HCT116 (cell line): ENCODE measurements at regions not wholly inside any gene's neighbourhood (a gene's known extent, or its start where the extent isn't known, plus 50 kb on each side); places are given as distances from the start of the nearest gene placed in this dataset.

ENCODE experiments used
- ATAC-seq: fragments of 200-7000 bp; cut with Tn5 transposase; 2 replicates; pipeline ENCODE4 v1.9.1; 2020; ENCODE audit warnings: mild to moderate bottlenecking, moderate library complexity
- BruUV-seq: library from RNA; stranded (reverse); fragments of 400-500 nt; replicated peaks from 2 replicates; lab custom pipeline; 2021; lab: Mats Ljungman, UMichigan
- CTCF ChIA-PET: fragments of 300-600 bp; sonication (Branson Sonifier 250); formaldehyde crosslinking; loops from one replicate; lab custom pipeline; 2021; ENCODE audit warnings: antibody characterized with exemption; lab: Charles Lee
- POLR2A ChIA-PET: fragments of 300-600, 350-600 bp; sonication (Branson Sonifier 250); formaldehyde crosslinking; loops from one replicate; lab custom pipeline; 2021; ENCODE audit warnings: antibody characterized with exemption; lab: Charles Lee
- RAD21 ChIA-PET, 2 experiments: fragments of 300-600 bp; sonication (Branson Sonifier 250); formaldehyde crosslinking; loops; one replicate each; lab custom pipeline; 2023; ENCODE audit warnings: low total read pairs in 2 of 2; ENCODE audit not compliant: uncharacterized antibody in 2 of 2, unreplicated experiment in 2 of 2, low non-redundant PET in 1 of 2; lab: Charles Lee
- DNase-seq: peaks from one replicate; pipeline ENCODE4 v3.0.0-alpha.2; 2010; ENCODE audit warnings: low read depth, low spot score
- H2AFZ ChIP-seq: fragments of 200-600 bp; shearing (Covaris generic), sonication (generic); 2 replicates; pipeline ENCODE4 v1.6.1; 2017; ENCODE audit warnings: low read depth, mixed run types, mixed read lengths, antibody characterized with exemption, low read length; ENCODE audit not compliant: poor library complexity, severe bottlenecking
- H3K27ac ChIP-seq: 2 replicates; pipeline ENCODE4 v1.5.1; 2012; ENCODE audit warnings: low read depth, low read length
- H3K27me3 ChIP-seq: fragments of 200-600 bp; sonication (generic); 2 replicates; pipeline ENCODE4 v1.6.1; 2016; ENCODE audit warnings: mixed run types, low read length, mixed read lengths; ENCODE audit not compliant: insufficient read depth
- H3K36me3 ChIP-seq, 2 experiments: fragments of 200-500 bp in 1 of 2; fragments of 200-600 bp in 1 of 2; sonication (Bioruptor generic) in 1 of 2; sonication (generic) in 1 of 2; 2 replicates each; pipeline versions ENCODE4 v1.5.1 to v1.6.1; 2014 to 2016; ENCODE audit warnings: low read length in 2 of 2, inconsistent platforms in 1 of 2, mixed read lengths in 1 of 2, mixed run types in 1 of 2; ENCODE audit not compliant: insufficient read depth in 2 of 2, control insufficient read depth in 1 of 2
- H3K4me1 ChIP-seq, 2 experiments: fragments of 200-600 bp in 1 of 2; sonication (generic) in 1 of 2; 2 replicates each; pipeline versions ENCODE4 v1.5.1 to v1.6.1; 2012 to 2017; ENCODE audit warnings: low read length in 2 of 2, inconsistent platforms in 1 of 2, mild to moderate bottlenecking in 1 of 2, mixed read lengths in 1 of 2, mixed run types in 1 of 2, moderate library complexity in 1 of 2; ENCODE audit not compliant: insufficient read depth in 2 of 2, control insufficient read depth in 1 of 2
- H3K4me2 ChIP-seq: fragments of 200-600 bp; sonication (generic); 2 replicates; pipeline ENCODE4 v1.6.1; 2017; ENCODE audit warnings: mixed run types, low read length, mixed read lengths
- H3K4me3 ChIP-seq, 2 experiments: fragments of 200-600 bp in 1 of 2; sonication (generic) in 1 of 2; replicated peaks in 1 of 2; 2 replicates each; pipeline ENCODE4 v1.5.1; 2011 to 2016; ENCODE audit warnings: low read length in 2 of 2, control low read depth in 1 of 2, low read depth in 1 of 2, mild to moderate bottlenecking in 1 of 2, mixed read lengths in 1 of 2, mixed run types in 1 of 2
- H3K79me2 ChIP-seq: fragments of 200-600 bp; sonication (generic); 2 replicates; pipeline ENCODE4 v1.6.1; 2017; ENCODE audit warnings: mild to moderate bottlenecking, mixed run types, low read length, moderate library complexity, mixed read lengths; ENCODE audit not compliant: insufficient read depth
- H3K9ac ChIP-seq: fragments of 200-600 bp; sonication (generic); 2 replicates; pipeline ENCODE4 v1.6.1; 2016; ENCODE audit warnings: low read length, mixed read lengths
- H3K9me2 ChIP-seq: fragments of 200-600 bp; sonication (generic), shearing (Covaris generic); 2 replicates; pipeline ENCODE4 v1.6.1; 2017; ENCODE audit warnings: mixed run types, mild to moderate bottlenecking, moderate library complexity; ENCODE audit not compliant: insufficient read depth
- H3K9me3 ChIP-seq, 2 experiments: fragments of 200-500 bp in 1 of 2; fragments of 200-600 bp in 1 of 2; sonication (Bioruptor generic) in 1 of 2; sonication (generic) in 1 of 2; 2 replicates each; pipeline ENCODE4 v1.6.1; 2014 to 2017; ENCODE audit warnings: low read length in 2 of 2, mixed read lengths in 2 of 2, inconsistent platforms in 1 of 2, low read depth in 1 of 2, mild to moderate bottlenecking in 1 of 2, mixed run types in 1 of 2, moderate library complexity in 1 of 2; ENCODE audit not compliant: control insufficient read depth in 1 of 2, insufficient read depth in 1 of 2
- H4K20me1 ChIP-seq: fragments of 200-600 bp; sonication (generic), shearing (Covaris generic); 2 replicates; pipeline ENCODE4 v1.6.1; 2017; ENCODE audit warnings: mixed run types, mild to moderate bottlenecking, moderate library complexity; ENCODE audit not compliant: insufficient read depth
- ELF1 ChIP-seq: IDR thresholded peaks from 2 replicates; pipeline ENCODE4 v1.6.1; 2012; ENCODE audit warnings: low read depth, borderline replicate concordance
- EZH2 ChIP-seq: fragments of 200-600 bp; sonication (generic); IDR thresholded peaks from 2 replicates; pipeline ENCODE4 v1.6.1; 2017; ENCODE audit warnings: antibody characterized with exemption, mixed run types
- POLR2AphosphoS5 ChIP-seq: IDR thresholded peaks from 2 replicates; pipeline ENCODE4 v1.6.1; 2011; ENCODE audit warnings: mild to moderate bottlenecking, low read depth, low read length, moderate library complexity
- RAD21 ChIP-seq: IDR thresholded peaks from 2 replicates; pipeline ENCODE4 v1.6.1; 2012; ENCODE audit warnings: low read depth, mild to moderate bottlenecking
- SP1 ChIP-seq: IDR thresholded peaks from 2 replicates; pipeline ENCODE4 v1.6.1; 2012; ENCODE audit warnings: low read depth
- SRF ChIP-seq: IDR thresholded peaks from 2 replicates; pipeline ENCODE4 v1.6.1; 2012; ENCODE audit warnings: low read depth
- YY1 ChIP-seq: IDR thresholded peaks from 2 replicates; pipeline ENCODE4 v1.6.1; 2011; ENCODE audit warnings: low read length, low read depth, moderate library complexity, mild to moderate bottlenecking; ENCODE audit not compliant: insufficient replicate concordance; ENCODE audit errors: extremely low read depth
- ZNF274 ChIP-seq: fragments of 200-500 bp; sonication (Bioruptor generic); IDR thresholded peaks from 2 replicates; pipeline ENCODE4 v1.6.1; 2014; ENCODE audit warnings: mild to moderate bottlenecking, low read depth, low read length, inconsistent platforms
- intact Hi-C: fragments of 100-400 bp; cut with micrococcal nuclease; formaldehyde crosslinking; loops from 2 replicates; pipeline ENCODE4 v1.10.0; 2022
- TF ChIP-seq, protein P1 (sequence below): IDR thresholded peaks from 2 replicates; pipeline ENCODE4 v1.6.1; 2012; ENCODE audit warnings: low read depth
- TF ChIP-seq, protein P2 (sequence below), 3 experiments: fragments of 200-600 bp in 1 of 3; sonication (generic) in 1 of 3; IDR thresholded peaks in 2 of 3; conservative IDR thresholded peaks in 1 of 3; 2 replicates each; pipeline ENCODE4 v1.5.1; 2012 to 2017; ENCODE audit warnings: low read depth in 2 of 3, low read length in 2 of 3, antibody characterized with exemption in 1 of 3, borderline replicate concordance in 1 of 3, control low read depth in 1 of 3, mild to moderate bottlenecking in 1 of 3, mixed read lengths in 1 of 3, mixed run types in 1 of 3, moderate library complexity in 1 of 3; ENCODE audit not compliant: insufficient read depth in 1 of 3

DNA sequence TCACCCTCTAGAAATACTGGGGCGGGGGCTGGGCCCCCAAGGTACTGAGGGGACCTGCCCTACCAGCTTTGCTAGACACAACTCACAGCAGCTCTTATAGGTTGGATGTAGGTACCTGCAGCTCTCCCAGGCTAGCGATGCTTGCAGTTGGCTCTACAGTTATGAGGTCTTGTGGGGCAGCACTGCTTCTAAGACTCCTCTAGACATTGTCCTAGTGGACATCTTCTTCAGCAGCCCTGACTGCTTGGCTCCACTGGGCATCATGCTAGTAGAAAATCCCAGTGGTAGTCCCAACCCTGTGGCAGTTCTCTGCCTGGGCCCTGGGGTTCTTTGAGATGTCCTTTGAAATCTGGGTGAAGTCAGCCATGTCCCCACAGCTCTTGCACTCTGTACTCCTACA, 419.3 kb upstream of the SEL1L start:
- Histone ChIP-seq H3K9me3 (peaks cover 0 to 14% of the 10 kb centered on the region in 2 experiments; a peak in 2 of 4 replicates), H3K4me1 (no peaks in the 10 kb centered on the region), H2AFZ (no peak overlapping the region), H3K9ac (no peak overlapping the region), H3K36me3 (no peaks in the 10 kb centered on the region), H3K4me3 (no peak overlapping the region), H3K27ac (no peak overlapping the region), H3K4me2 (no peak overlapping the region), H3K79me2 (no peaks in the 10 kb centered on the region), H4K20me1 (no peaks in the 10 kb centered on the region), H3K27me3 (no peaks in the 10 kb centered on the region), H3K9me2 (no peaks in the 10 kb centered on the region)
- no peak for DNase-seq
- TF ChIP-seq ELF1: no peak
- no peak for TF ChIP-seq SP1
- TF ChIP-seq, protein P1, sequence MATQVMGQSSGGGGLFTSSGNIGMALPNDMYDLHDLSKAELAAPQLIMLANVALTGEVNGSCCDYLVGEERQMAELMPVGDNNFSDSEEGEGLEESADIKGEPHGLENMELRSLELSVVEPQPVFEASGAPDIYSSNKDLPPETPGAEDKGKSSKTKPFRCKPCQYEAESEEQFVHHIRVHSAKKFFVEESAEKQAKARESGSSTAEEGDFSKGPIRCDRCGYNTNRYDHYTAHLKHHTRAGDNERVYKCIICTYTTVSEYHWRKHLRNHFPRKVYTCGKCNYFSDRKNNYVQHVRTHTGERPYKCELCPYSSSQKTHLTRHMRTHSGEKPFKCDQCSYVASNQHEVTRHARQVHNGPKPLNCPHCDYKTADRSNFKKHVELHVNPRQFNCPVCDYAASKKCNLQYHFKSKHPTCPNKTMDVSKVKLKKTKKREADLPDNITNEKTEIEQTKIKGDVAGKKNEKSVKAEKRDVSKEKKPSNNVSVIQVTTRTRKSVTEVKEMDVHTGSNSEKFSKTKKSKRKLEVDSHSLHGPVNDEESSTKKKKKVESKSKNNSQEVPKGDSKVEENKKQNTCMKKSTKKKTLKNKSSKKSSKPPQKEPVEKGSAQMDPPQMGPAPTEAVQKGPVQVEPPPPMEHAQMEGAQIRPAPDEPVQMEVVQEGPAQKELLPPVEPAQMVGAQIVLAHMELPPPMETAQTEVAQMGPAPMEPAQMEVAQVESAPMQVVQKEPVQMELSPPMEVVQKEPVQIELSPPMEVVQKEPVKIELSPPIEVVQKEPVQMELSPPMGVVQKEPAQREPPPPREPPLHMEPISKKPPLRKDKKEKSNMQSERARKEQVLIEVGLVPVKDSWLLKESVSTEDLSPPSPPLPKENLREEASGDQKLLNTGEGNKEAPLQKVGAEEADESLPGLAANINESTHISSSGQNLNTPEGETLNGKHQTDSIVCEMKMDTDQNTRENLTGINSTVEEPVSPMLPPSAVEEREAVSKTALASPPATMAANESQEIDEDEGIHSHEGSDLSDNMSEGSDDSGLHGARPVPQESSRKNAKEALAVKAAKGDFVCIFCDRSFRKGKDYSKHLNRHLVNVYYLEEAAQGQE: no peak
- TF ChIP-seq ZNF274: no peak
- no peak for ATAC-seq
- ChIA-PET POLR2A (no interaction called here), CTCF (no interaction called here), RAD21 (no interaction called here)
- no TSS peak for BruUV-seq
- intact Hi-C loops: no loop called here

DNA sequence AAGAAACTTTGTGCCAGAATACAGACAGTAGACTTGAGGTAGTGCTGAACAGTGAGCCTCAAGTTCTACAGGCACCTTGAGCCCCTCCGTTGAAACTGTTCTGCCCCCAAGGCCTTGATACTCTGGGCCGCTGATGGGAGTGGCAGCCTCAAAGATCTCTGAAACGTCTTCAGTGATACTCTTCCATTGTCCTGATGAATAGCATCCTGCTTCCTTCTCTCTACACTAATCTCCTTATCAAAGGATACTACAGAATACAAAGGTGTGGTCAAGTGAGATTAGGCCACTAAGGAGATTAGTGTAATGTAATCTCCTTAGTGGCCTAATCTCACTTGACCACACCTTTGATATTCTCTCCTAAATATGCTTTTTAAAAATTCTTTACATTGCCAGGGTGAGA, 419.8 kb upstream of the SEL1L start:
- Histone ChIP-seq H4K20me1 (no peaks in the 10 kb centered on the region), H3K9me2 (no peaks in the 10 kb centered on the region), H3K27me3 (no peaks in the 10 kb centered on the region), H3K9me3 (peaks cover 0 to 14% of the 10 kb centered on the region in 2 experiments; a peak in 2 of 4 replicates), H2AFZ (no peak overlapping the region), H3K4me3 (no peak overlapping the region), H3K4me2 (no peak overlapping the region), H3K27ac (no peak overlapping the region), H3K36me3 (no peaks in the 10 kb centered on the region), H3K9ac (no peak overlapping the region), H3K79me2 (no peaks in the 10 kb centered on the region), H3K4me1 (no peaks in the 10 kb centered on the region)
- DNase-seq (no peak), ATAC-seq (no peak)
- RAD21 ChIA-PET: no interaction called here
- POLR2A ChIA-PET: no interaction called here
- BruUV-seq: no TSS peak
- no peak for TF ChIP-seq EZH2
- TF ChIP-seq, protein P2, sequence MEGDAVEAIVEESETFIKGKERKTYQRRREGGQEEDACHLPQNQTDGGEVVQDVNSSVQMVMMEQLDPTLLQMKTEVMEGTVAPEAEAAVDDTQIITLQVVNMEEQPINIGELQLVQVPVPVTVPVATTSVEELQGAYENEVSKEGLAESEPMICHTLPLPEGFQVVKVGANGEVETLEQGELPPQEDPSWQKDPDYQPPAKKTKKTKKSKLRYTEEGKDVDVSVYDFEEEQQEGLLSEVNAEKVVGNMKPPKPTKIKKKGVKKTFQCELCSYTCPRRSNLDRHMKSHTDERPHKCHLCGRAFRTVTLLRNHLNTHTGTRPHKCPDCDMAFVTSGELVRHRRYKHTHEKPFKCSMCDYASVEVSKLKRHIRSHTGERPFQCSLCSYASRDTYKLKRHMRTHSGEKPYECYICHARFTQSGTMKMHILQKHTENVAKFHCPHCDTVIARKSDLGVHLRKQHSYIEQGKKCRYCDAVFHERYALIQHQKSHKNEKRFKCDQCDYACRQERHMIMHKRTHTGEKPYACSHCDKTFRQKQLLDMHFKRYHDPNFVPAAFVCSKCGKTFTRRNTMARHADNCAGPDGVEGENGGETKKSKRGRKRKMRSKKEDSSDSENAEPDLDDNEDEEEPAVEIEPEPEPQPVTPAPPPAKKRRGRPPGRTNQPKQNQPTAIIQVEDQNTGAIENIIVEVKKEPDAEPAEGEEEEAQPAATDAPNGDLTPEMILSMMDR (IDR thresholded peaks at IDR 0.05 in 2 of 3, conservative IDR thresholded peaks at IDR 0.05 in 1 of 3; ENCODE audit: borderline replicate concordance in 1 of 3, insufficient read depth in 1 of 3, low read depth in 2 of 3, low read length in 2 of 3): no peak
- TF ChIP-seq RAD21: no peak
- TF ChIP-seq SRF: no peak
- no peak for TF ChIP-seq POLR2AphosphoS5
- no peak for TF ChIP-seq ZNF274
- TF ChIP-seq YY1: no peak
- intact Hi-C loops: no loop called here
- CTCF ChIA-PET: no interaction called here
